Breast epithelium (tissue), 3 donors: ENCODE measurements at regions not wholly inside any gene's neighbourhood (a gene's known extent, or its start where the extent isn't known, plus 50 kb on each side); places are given as distances from the start of the nearest gene placed in this dataset.

Source experiments
- POLR2AphosphoS5 ChIP-seq, 3 donors: sonication (generic); formaldehyde crosslinking; IDR thresholded peaks; one replicate each; pipeline ENCODE4 v1.6.1; 2017; ENCODE audit warnings: antibody characterized with exemption in 3 of 3
- TF ChIP-seq, protein P1 (sequence below), 3 donors: fragments of 450-650 bp; IDR thresholded peaks; one replicate each; pipeline ENCODE4 v1.5.1; 2016 to 2017; ENCODE audit warnings: antibody characterized with exemption in 3 of 3, mild to moderate bottlenecking in 3 of 3, moderate library complexity in 3 of 3

GRCh38 chr18:7341581-7342337 is 110.9 kb downstream of the LRRC30 start:
- TF ChIP-seq, protein P1, sequence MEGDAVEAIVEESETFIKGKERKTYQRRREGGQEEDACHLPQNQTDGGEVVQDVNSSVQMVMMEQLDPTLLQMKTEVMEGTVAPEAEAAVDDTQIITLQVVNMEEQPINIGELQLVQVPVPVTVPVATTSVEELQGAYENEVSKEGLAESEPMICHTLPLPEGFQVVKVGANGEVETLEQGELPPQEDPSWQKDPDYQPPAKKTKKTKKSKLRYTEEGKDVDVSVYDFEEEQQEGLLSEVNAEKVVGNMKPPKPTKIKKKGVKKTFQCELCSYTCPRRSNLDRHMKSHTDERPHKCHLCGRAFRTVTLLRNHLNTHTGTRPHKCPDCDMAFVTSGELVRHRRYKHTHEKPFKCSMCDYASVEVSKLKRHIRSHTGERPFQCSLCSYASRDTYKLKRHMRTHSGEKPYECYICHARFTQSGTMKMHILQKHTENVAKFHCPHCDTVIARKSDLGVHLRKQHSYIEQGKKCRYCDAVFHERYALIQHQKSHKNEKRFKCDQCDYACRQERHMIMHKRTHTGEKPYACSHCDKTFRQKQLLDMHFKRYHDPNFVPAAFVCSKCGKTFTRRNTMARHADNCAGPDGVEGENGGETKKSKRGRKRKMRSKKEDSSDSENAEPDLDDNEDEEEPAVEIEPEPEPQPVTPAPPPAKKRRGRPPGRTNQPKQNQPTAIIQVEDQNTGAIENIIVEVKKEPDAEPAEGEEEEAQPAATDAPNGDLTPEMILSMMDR (IDR thresholded peaks at IDR 0.05) = no peak
- no peak for TF ChIP-seq POLR2AphosphoS5 (IDR thresholded peaks at IDR 0.05)
